Smooth muscle cell (in vitro differentiated cells): ENCODE measurements at regions not wholly inside any gene's neighbourhood (a gene's known extent, or its start where the extent isn't known, plus 50 kb on each side); places are given as distances from the start of the nearest gene placed in this dataset.

Experiments
- DNase-seq: peaks from one replicate; lab custom pipeline; 2025; ENCODE audit not compliant: unreplicated experiment; lab: John Stamatoyannopoulos, UW
- H2AFZ ChIP-seq: fragments of 200-600 bp; sonication (generic); 2 replicates; pipeline ENCODE4 v1.6.0; 2016; ENCODE audit warnings: antibody characterized with exemption, low read depth, mild to moderate bottlenecking
- H3F3A ChIP-seq: fragments of 200-600 bp; sonication (generic); 2 replicates; pipeline ENCODE4 v1.6.0; 2017; ENCODE audit warnings: antibody characterized with exemption, low read depth
- H3K27ac ChIP-seq: fragments of 200-600 bp; sonication (generic); 2 replicates; pipeline ENCODE4 v1.5.1; 2016; ENCODE audit warnings: low read depth, mild to moderate bottlenecking
- H3K27me3 ChIP-seq: fragments of 200-600 bp; sonication (generic); 2 replicates; pipeline ENCODE4 v1.6.1; 2016; ENCODE audit warnings: low read depth, mild to moderate bottlenecking
- H3K36me3 ChIP-seq: fragments of 200-600 bp; sonication (generic); 2 replicates; pipeline ENCODE4 v1.5.1; 2016; ENCODE audit warnings: low read depth
- H3K4me1 ChIP-seq: fragments of 200-600 bp; sonication (generic); 2 replicates; pipeline ENCODE4 v1.5.1; 2016; ENCODE audit warnings: low read depth
- H3K4me2 ChIP-seq: fragments of 200-600 bp; sonication (generic); 2 replicates; pipeline ENCODE4 v1.6.0; 2016; ENCODE audit warnings: mild to moderate bottlenecking
- H3K4me3 ChIP-seq: fragments of 200-600 bp; sonication (generic); 2 replicates; pipeline ENCODE4 v1.5.1; 2016; ENCODE audit warnings: mild to moderate bottlenecking
- H3K79me2 ChIP-seq: fragments of 200-600 bp; sonication (generic); 2 replicates; pipeline ENCODE4 v1.6.0; 2016; ENCODE audit warnings: low read depth, mild to moderate bottlenecking
- H3K9ac ChIP-seq: fragments of 200-600 bp; sonication (generic); 2 replicates; pipeline ENCODE4 v1.6.0; 2016; ENCODE audit warnings: low read depth
- H3K9me3 ChIP-seq: fragments of 200-600 bp; sonication (generic); replicated peaks from 2 replicates; pipeline ENCODE4 v1.5.1; 2016; ENCODE audit warnings: low read depth
- H4K20me1 ChIP-seq: fragments of 200-600 bp; sonication (generic); 2 replicates; pipeline ENCODE4 v1.6.0; 2016; ENCODE audit warnings: low read depth
- CTCF ChIP-seq: fragments of 200-600 bp; sonication (generic); IDR thresholded peaks from 2 replicates; pipeline ENCODE4 v1.5.1; 2017; ENCODE audit warnings: borderline replicate concordance, mild to moderate bottlenecking, antibody characterized with exemption; ENCODE audit not compliant: insufficient read depth, poor library complexity, severe bottlenecking
- WGBS: methylation state at CpG from one replicate; pipeline ENCODE4 v1.1.7; 2016; ENCODE audit warnings: low lambda C conversion rate; 5-methylcytosine and 5-hydroxymethylcytosine counted together

DNA sequence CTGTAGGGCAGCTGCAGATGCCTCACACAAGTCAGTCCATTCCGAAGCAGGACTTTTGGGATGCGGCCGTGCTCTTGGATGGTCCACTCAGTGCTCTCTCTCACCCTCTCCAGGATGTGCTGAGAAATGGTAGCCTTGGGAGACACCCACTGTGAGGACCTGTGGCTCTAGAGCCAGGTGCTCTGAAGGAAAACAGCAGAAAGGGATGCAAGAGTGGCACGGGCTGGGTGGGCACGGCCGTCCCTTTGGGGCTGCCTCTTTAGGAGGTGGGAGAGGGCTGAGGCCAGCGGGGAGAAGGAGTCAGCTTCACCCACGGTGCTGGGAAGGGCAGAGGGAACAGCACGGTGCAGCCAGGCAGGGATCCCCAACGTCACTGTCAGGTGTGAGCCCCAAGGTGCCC, 106.1 kb downstream of the RIPK4 start:
- 87% methylated on average over 10 of the region's 10 CpGs for WGBS

DNA sequence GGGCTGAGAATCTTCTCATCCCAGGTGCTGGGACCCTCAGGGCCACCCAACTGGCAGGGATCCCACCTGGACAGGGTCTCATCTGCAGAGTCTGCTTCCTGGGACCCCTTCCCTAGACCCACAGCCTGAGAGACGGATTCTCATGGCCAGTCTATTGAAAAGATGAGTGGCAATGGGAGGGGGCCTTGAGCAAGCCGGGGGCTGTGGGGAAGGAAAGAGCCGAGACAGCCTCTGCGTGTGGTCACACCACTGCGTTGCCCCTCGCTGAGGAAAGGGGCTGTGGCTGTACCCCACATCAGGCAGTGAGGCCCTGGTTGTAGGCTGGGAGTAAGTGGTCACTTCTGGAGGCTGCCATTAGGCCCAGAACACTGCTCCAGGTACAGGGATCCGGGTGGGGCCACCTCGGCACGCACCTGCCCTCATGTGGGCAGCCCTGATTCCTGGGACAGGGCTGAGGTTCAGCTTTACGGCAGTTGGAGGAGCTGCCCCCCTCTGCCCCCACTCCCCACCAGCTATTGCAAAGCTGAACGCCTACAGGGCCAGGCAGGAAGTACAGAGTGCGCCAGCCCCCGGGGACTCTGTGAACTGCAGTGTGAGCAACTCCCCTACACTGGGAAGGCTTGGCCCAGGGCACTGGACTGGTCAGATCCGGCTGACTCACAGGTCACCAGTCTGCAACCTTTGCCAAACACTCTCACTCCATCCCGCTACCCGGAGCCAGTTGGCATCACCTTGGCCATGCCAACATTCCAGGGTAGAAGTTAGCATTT, 106.9 kb downstream of the RIPK4 start:
- Histone ChIP-seq H3K27ac (no peak overlapping the region), H4K20me1 (no peaks in the 10 kb centered on the region), H3K9me3 (no peaks in the 10 kb centered on the region)

More for the DNA sequence above, 106.1 kb downstream of the RIPK4 start:
- Histone ChIP-seq H3K79me2 (no peaks in the 10 kb centered on the region), H3K4me1 (peaks cover 12% of the 10 kb centered on the region), H3K9me3 (no peaks in the 10 kb centered on the region), H3K9ac (no peak overlapping the region), H3K27ac (no peak overlapping the region), H3K4me3 (no peak overlapping the region), H3K4me2 (no peak overlapping the region), H3K27me3 (peaks cover 6% of the 10 kb centered on the region), H2AFZ (no peak overlapping the region), H3F3A (no peaks in the 10 kb centered on the region), H4K20me1 (no peaks in the 10 kb centered on the region), H3K36me3 (no peaks in the 10 kb centered on the region)
- no peak for DNase-seq
- no peak for TF ChIP-seq CTCF

GRCh38 chr21:41656946-41657525, 109.8 kb downstream of the RIPK4 start:
- no peaks in the 10 kb centered on the region for H3K4me1 ChIP-seq
- H3K27ac ChIP-seq = no peak overlapping the region
- no peaks in the 10 kb centered on the region for H3K9me3 ChIP-seq
- no peaks in the 10 kb centered on the region for H4K20me1 ChIP-seq
- no peak for DNase-seq
- H3K27me3 ChIP-seq = peaks cover 6% of the 10 kb centered on the region
- no peak overlapping the region for H3K4me3 ChIP-seq
- no peak overlapping the region for H3K9ac ChIP-seq
- no peaks in the 10 kb centered on the region for H3K36me3 ChIP-seq
- WGBS = 72% methylated on average over 6 of the region's 6 CpGs
- H2AFZ ChIP-seq = no peak overlapping the region
- H3K4me2 ChIP-seq = no peak overlapping the region
- TF ChIP-seq CTCF = no peak
- no peaks in the 10 kb centered on the region for H3K79me2 ChIP-seq
- H3F3A ChIP-seq = no peaks in the 10 kb centered on the region

More for the DNA sequence above, 106.9 kb downstream of the RIPK4 start:
- no peak overlapping the region for H2AFZ ChIP-seq
- 89% methylated on average over 15 of the region's 16 CpGs for WGBS
- no peaks in the 10 kb centered on the region for H3K36me3 ChIP-seq
- H3K27me3 ChIP-seq = peaks cover 6% of the 10 kb centered on the region
- DNase-seq = no peak
- no peaks in the 10 kb centered on the region for H3K79me2 ChIP-seq
- no peak for TF ChIP-seq CTCF
- H3K9ac ChIP-seq = no peak overlapping the region
- no peaks in the 10 kb centered on the region for H3F3A ChIP-seq
- H3K4me3 ChIP-seq = no peak overlapping the region
- H3K4me1 ChIP-seq = peaks cover 7% of the 10 kb centered on the region
- no peak overlapping the region for H3K4me2 ChIP-seq
